ENCODE measurements at regions not wholly inside any gene's neighbourhood (a gene's known extent, or its start where the extent isn't known, plus 50 kb on each side); places are given as distances from the start of the nearest gene placed in this dataset.

- Histone ChIP-seq H3K9me3 (no peaks in the 10 kb centered on the region), H3K4me3 (no peak overlapping the region), H3K27ac (no peak overlapping the region), H3K27me3 (no peaks in the 10 kb centered on the region), H3K4me1 (no peaks in the 10 kb centered on the region), H3K36me3 (no peaks in the 10 kb centered on the region)
- intact Hi-C loops (cut with DNase I; ENCODE audit: low total_unique reads), result no loop called here
- TF ChIP-seq POLR2A (IDR thresholded peaks at IDR 0.05) (no peak), POLR2AphosphoS5 (IDR thresholded peaks at IDR 0.05) (no peak)
- TF ChIP-seq, protein P1, sequence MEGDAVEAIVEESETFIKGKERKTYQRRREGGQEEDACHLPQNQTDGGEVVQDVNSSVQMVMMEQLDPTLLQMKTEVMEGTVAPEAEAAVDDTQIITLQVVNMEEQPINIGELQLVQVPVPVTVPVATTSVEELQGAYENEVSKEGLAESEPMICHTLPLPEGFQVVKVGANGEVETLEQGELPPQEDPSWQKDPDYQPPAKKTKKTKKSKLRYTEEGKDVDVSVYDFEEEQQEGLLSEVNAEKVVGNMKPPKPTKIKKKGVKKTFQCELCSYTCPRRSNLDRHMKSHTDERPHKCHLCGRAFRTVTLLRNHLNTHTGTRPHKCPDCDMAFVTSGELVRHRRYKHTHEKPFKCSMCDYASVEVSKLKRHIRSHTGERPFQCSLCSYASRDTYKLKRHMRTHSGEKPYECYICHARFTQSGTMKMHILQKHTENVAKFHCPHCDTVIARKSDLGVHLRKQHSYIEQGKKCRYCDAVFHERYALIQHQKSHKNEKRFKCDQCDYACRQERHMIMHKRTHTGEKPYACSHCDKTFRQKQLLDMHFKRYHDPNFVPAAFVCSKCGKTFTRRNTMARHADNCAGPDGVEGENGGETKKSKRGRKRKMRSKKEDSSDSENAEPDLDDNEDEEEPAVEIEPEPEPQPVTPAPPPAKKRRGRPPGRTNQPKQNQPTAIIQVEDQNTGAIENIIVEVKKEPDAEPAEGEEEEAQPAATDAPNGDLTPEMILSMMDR (IDR thresholded peaks at IDR 0.05), result no peak
- DNase-seq (ENCODE audit: low spot score in 2 of 2), result no peak
Measured at GRCh38 chr2:17085546-17086202, 420.0 kb upstream of the CYRIA start.

DNA sequence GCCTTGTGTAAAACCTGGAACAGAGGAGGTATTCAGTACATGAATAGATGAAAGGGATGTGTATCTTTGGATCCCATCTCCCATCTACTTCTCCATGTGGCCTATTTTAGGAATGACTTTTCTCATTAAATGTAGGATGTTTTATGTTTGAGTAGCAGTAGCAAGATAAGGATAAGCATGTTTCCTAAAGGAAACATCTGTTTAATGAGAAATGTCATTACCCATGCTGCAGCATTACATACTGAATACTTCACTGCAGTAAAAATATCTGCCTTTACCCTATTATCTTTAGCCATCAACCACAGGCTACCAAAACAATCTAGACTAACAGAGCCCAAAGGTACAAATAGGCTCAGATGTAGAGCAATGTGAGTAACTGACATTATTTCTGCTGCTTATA, 419.2 kb upstream of the CYRIA start:
- no peak overlapping the region for H3K27ac ChIP-seq
- no peaks in the 10 kb centered on the region for H3K36me3 ChIP-seq
- no peak overlapping the region for H3K4me3 ChIP-seq
- no peak for DNase-seq (ENCODE audit: low spot score in 2 of 2)
- TF ChIP-seq POLR2AphosphoS5 (IDR thresholded peaks at IDR 0.05) (no peak), POLR2A (IDR thresholded peaks at IDR 0.05) (no peak)
- TF ChIP-seq, protein P1 (IDR thresholded peaks at IDR 0.05), result no peak
- intact Hi-C loops (cut with DNase I; ENCODE audit: low total_unique reads), result no loop called here
- H3K9me3 ChIP-seq, result peaks cover 0 to under 1% of the 10 kb centered on the region in 2 donors
- no peaks in the 10 kb centered on the region for H3K27me3 ChIP-seq
- no peaks in the 10 kb centered on the region for H3K4me1 ChIP-seq

DNA sequence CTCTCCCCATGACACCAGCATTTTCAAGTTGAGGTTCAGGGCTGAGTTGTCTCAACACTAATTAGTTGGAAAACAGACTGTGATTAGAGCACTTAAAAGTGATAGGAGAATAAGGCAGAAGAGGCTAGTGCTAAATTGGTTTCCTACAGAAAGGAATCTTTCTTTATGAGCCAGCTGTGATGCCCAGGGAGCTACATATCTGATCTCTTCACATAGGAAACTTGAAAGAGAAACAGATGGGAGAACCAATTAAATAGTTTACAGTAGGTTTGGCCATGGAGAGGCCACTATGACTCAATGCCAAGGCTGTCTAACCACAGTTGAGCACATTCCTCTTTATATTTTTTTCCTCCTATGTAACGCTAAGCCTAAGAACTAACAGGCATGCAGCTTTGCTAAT, 418.3 kb upstream of the CYRIA start:
- no peaks in the 10 kb centered on the region for H3K4me1 ChIP-seq
- no peak overlapping the region for H3K27ac ChIP-seq
- no peak for DNase-seq (ENCODE audit: low spot score in 2 of 2)
- H3K36me3 ChIP-seq, result no peaks in the 10 kb centered on the region
- intact Hi-C loops (cut with DNase I; ENCODE audit: low total_unique reads), result no loop called here
- TF ChIP-seq POLR2AphosphoS5 (IDR thresholded peaks at IDR 0.05) (no peak), POLR2A (IDR thresholded peaks at IDR 0.05) (no peak)
- H3K27me3 ChIP-seq, result no peaks in the 10 kb centered on the region
- H3K9me3 ChIP-seq, result peaks cover 5 to 9% of the 10 kb centered on the region in 2 donors
- no peak overlapping the region for H3K4me3 ChIP-seq

GRCh38 chr2:17079262-17079661, 413.6 kb upstream of the CYRIA start:
- no peak overlapping the region for H3K4me3 ChIP-seq
- H3K27me3 ChIP-seq, result no peaks in the 10 kb centered on the region
- intact Hi-C loops (cut with DNase I; ENCODE audit: low total_unique reads), result no loop called here
- H3K36me3 ChIP-seq, result no peaks in the 10 kb centered on the region
- H3K9me3 ChIP-seq, result peaks cover 8 to 9% of the 10 kb centered on the region in 2 donors
- TF ChIP-seq POLR2AphosphoS5 (IDR thresholded peaks at IDR 0.05) (no peak), POLR2A (IDR thresholded peaks at IDR 0.05) (no peak)
- TF ChIP-seq, protein P1 (IDR thresholded peaks at IDR 0.05), result no peak
- H3K4me1 ChIP-seq, result no peaks in the 10 kb centered on the region
- no peak overlapping the region for H3K27ac ChIP-seq
- no peak for DNase-seq (ENCODE audit: low spot score in 2 of 2)

- no peak for DNase-seq (ENCODE audit: low spot score in 2 of 2)
- peaks cover 8 to 9% of the 10 kb centered on the region in 2 donors for H3K9me3 ChIP-seq
- H3K27me3 ChIP-seq, result no peaks in the 10 kb centered on the region
- H3K36me3 ChIP-seq, result no peaks in the 10 kb centered on the region
- TF ChIP-seq POLR2AphosphoS5 (IDR thresholded peaks at IDR 0.05) (no peak), POLR2A (IDR thresholded peaks at IDR 0.05) (no peak)
- TF ChIP-seq, protein P1 (IDR thresholded peaks at IDR 0.05), result no peak
- no peak overlapping the region for H3K27ac ChIP-seq
- intact Hi-C loops (cut with DNase I; ENCODE audit: low total_unique reads), result no loop called here
- H3K4me1 ChIP-seq, result no peaks in the 10 kb centered on the region
- H3K4me3 ChIP-seq, result no peak overlapping the region
Measured at GRCh38 chr2:17076533-17076932, 410.9 kb upstream of the CYRIA start.
